ENCODE measurements at regions not wholly inside any gene's neighbourhood (a gene's known extent, or its start where the extent isn't known, plus 50 kb on each side); places are given as distances from the start of the nearest gene placed in this dataset.
"Not testable (repeated sequence)": the region's sequence is repeated elsewhere in the genome, so short reads cannot be mapped to it uniquely, and the experiment has no call there.

GRCh38 chr2:107735201-107735600, 91.5 kb upstream of the RGPD4 start:
- DNase-seq: no peak

GRCh38 chr2:107737756-107738155, 88.9 kb upstream of the RGPD4 start:
- no peak for DNase-seq

- no peak for DNase-seq
These were observed 88.4 kb upstream of the RGPD4 start for GRCh38 chr2:107738266-107738665.

GRCh38 chr2:107740300-107740699, 86.4 kb upstream of the RGPD4 start:
- no peak for DNase-seq

GRCh38 chr2:107742460-107743027, 84.1 kb upstream of the RGPD4 start:
- DNase-seq: no peak

- DNase-seq: no peak
These were observed 83.4 kb upstream of the RGPD4 start for GRCh38 chr2:107743274-107743673.

- no peak for DNase-seq
These were observed 81.6 kb upstream of the RGPD4 start for GRCh38 chr2:107745100-107745499.

GRCh38 chr2:107746552-107747198, 80.0 kb upstream of the RGPD4 start:
- not testable (repeated sequence) for DNase-seq

- not testable (repeated sequence) for DNase-seq
These were observed 79.3 kb upstream of the RGPD4 start for GRCh38 chr2:107747199-107747963.

- DNase-seq: no peak
These were observed 78.6 kb upstream of the RGPD4 start for GRCh38 chr2:107747964-107748583.

GRCh38 chr2:107751936-107752335, 74.8 kb upstream of the RGPD4 start:
- DNase-seq: no peak

- not testable (repeated sequence) for DNase-seq
These were observed 72.9 kb upstream of the RGPD4 start for GRCh38 chr2:107753806-107754205.

GRCh38 chr2:107757223-107757622, 69.5 kb upstream of the RGPD4 start:
- no peak for DNase-seq

GRCh38 chr2:107760620-107761364, 65.9 kb upstream of the RGPD4 start:
- DNase-seq: no peak

GRCh38 chr2:107772353-107772752, 54.3 kb upstream of the RGPD4 start:
- peak; percentile 26 for DNase-seq

GRCh38 chr2:107775211-107775610, 51.5 kb upstream of the RGPD4 start:
- DNase-seq: no peak

GRCh38 chr2:107775791-107776190, 50.9 kb upstream of the RGPD4 start:
- DNase-seq: no peak

GRCh38 chr2:107776362-107776761, 50.3 kb upstream of the RGPD4 start:
- no peak for DNase-seq

Data from NCI-H774 (cell line).